SK-N-SH treated with all-trans-retinoic acid at 6 μM for 48 hours (cell line): ENCODE measurements at regions not wholly inside any gene's neighbourhood (a gene's known extent, or its start where the extent isn't known, plus 50 kb on each side); places are given as distances from the start of the nearest gene placed in this dataset.

ENCODE experiments used
- PATZ1 ChIP-seq: fragments of 250-450 bp; sonication (Bioruptor Pico); IDR thresholded peaks from 2 replicates; pipeline ENCODE4 v1.8.0; 2020; ENCODE audit warnings: mild to moderate bottlenecking, moderate library complexity, borderline replicate concordance
- RARB ChIP-seq: fragments of 250-450 bp; sonication (Bioruptor Pico); IDR thresholded peaks from 2 replicates; pipeline ENCODE4 v1.8.0; 2021; ENCODE audit warnings: mild to moderate bottlenecking, moderate library complexity
- TOX ChIP-seq: fragments of 250-450 bp; sonication (Bioruptor Pico); IDR thresholded peaks from 2 replicates; pipeline ENCODE4 v1.8.0; 2021; ENCODE audit warnings: mild to moderate bottlenecking, moderate library complexity, borderline replicate concordance
- TSHZ2 ChIP-seq: fragments of 250-450 bp; sonication (Bioruptor Pico); IDR thresholded peaks from 2 replicates; pipeline ENCODE4 v1.5.0; 2020; ENCODE audit warnings: mild to moderate bottlenecking, moderate library complexity
- ZNF8 ChIP-seq: fragments of 450-650 bp; formaldehyde crosslinking; IDR thresholded peaks from 2 replicates; pipeline ENCODE4 v1.5.0; 2020; ENCODE audit warnings: mild to moderate bottlenecking, moderate library complexity

GRCh38 chr4:116005037-116005805 lies 891.8 kb upstream of the NDST4 start:
- TF ChIP-seq TSHZ2 (CRISPR knock-in tag) (no peak), PATZ1 (CRISPR knock-in tag) (no peak), RARB (CRISPR knock-in tag) (no peak), TOX (CRISPR knock-in tag) (no peak), ZNF8 (CRISPR knock-in tag) (no peak)
